ENCODE measurements at regions not wholly inside any gene's neighbourhood (a gene's known extent, or its start where the extent isn't known, plus 50 kb on each side); places are given as distances from the start of the nearest gene placed in this dataset.

- 100% methylated on average over 1 of the region's 2 CpGs for WGBS
- no peak overlapping the region for H3K14ac ChIP-seq (ENCODE audit: low read length in 2 of 2)
These were observed 95.1 kb downstream of the DKK1 start for GRCh38 chr10:52409195-52409594.

GRCh38 chr10:52409928-52410327 lies 95.8 kb downstream of the DKK1 start:
- no peaks in the 10 kb centered on the region for H3K9me3 ChIP-seq (ENCODE audit: control insufficient read depth, low read length)
- no peak overlapping the region for H2AFZ ChIP-seq (ENCODE audit: low read depth, low read length)
- H3K23ac ChIP-seq (ENCODE audit: low read length in 2 of 2), result no peak overlapping the region
- H3K14ac ChIP-seq (ENCODE audit: low read length in 2 of 2), result no peak overlapping the region
- H2AK5ac ChIP-seq (ENCODE audit: low read length, severe bottlenecking), result no peak overlapping the region
- no peak overlapping the region for H2BK12ac ChIP-seq (ENCODE audit: low read length in 2 of 2)
- H3K18ac ChIP-seq (ENCODE audit: low read depth in 1 of 2, low read length in 2 of 2), result no peak overlapping the region
- H3K4me1 ChIP-seq (ENCODE audit: control insufficient read depth, insufficient read depth, low read depth, low read length), result no peaks in the 10 kb centered on the region
- no peak overlapping the region for H3K27ac ChIP-seq (ENCODE audit: low read length, poor library complexity, severe bottlenecking)
- H3K4me2 ChIP-seq (ENCODE audit: low read length, poor library complexity, severe bottlenecking), result no peak overlapping the region
- no peak overlapping the region for H4K91ac ChIP-seq (ENCODE audit: low read length)
- no peak overlapping the region for H4K8ac ChIP-seq (ENCODE audit: low read length)
- 100% methylated on average over 1 of the region's 2 CpGs for WGBS
- H3K79me1 ChIP-seq (replicated peaks; ENCODE audit: low read length, poor library complexity, severe bottlenecking), result no peaks in the 10 kb centered on the region
- no peaks in the 10 kb centered on the region for H3K27me3 ChIP-seq (ENCODE audit: control insufficient read depth in 1 of 2, insufficient read depth in 1 of 2, low read length in 2 of 2)
- no peak for DNase-seq
- H3K36me3 ChIP-seq (ENCODE audit: control insufficient read depth in 1 of 2, insufficient read depth in 2 of 2, low read depth in 1 of 2, low read length in 2 of 2), result no peaks in the 10 kb centered on the region
- H2BK5ac ChIP-seq (ENCODE audit: low read depth, low read length, poor library complexity, severe bottlenecking), result no peak overlapping the region
- no peak overlapping the region for H2BK15ac ChIP-seq (ENCODE audit: low read depth, poor library complexity, severe bottlenecking)
- no peak overlapping the region for H3K4ac ChIP-seq (ENCODE audit: low read depth in 1 of 2, low read length in 2 of 2)
- H2BK120ac ChIP-seq (ENCODE audit: low read depth, low read length), result no peak overlapping the region
- no peak overlapping the region for H3K4me3 ChIP-seq (ENCODE audit: insufficient read depth in 1 of 2, low read depth in 1 of 2, low read length in 2 of 2)
- no peak overlapping the region for H3K9ac ChIP-seq (ENCODE audit: low read length)

More at GRCh38 chr10:52409195-52409594, 95.1 kb downstream of the DKK1 start:
- H3K4ac ChIP-seq (ENCODE audit: low read depth in 1 of 2, low read length in 2 of 2), result no peak overlapping the region
- H4K91ac ChIP-seq (ENCODE audit: low read length), result no peak overlapping the region
- H2BK5ac ChIP-seq (ENCODE audit: low read depth, low read length, poor library complexity, severe bottlenecking), result no peak overlapping the region
- H3K27ac ChIP-seq (ENCODE audit: low read length, poor library complexity, severe bottlenecking), result no peak overlapping the region
- no peak overlapping the region for H3K4me3 ChIP-seq (ENCODE audit: insufficient read depth in 1 of 2, low read depth in 1 of 2, low read length in 2 of 2)
- no peak overlapping the region for H4K8ac ChIP-seq (ENCODE audit: low read length)
- no peaks in the 10 kb centered on the region for H3K9me3 ChIP-seq (ENCODE audit: control insufficient read depth, low read length)
- DNase-seq, result no peak
- H3K23ac ChIP-seq (ENCODE audit: low read length in 2 of 2), result no peak overlapping the region
- no peaks in the 10 kb centered on the region for H3K27me3 ChIP-seq (ENCODE audit: control insufficient read depth in 1 of 2, insufficient read depth in 1 of 2, low read length in 2 of 2)
- H3K79me1 ChIP-seq (replicated peaks; ENCODE audit: low read length, poor library complexity, severe bottlenecking), result no peaks in the 10 kb centered on the region
- no peak overlapping the region for H2BK15ac ChIP-seq (ENCODE audit: low read depth, poor library complexity, severe bottlenecking)
- H3K4me1 ChIP-seq (ENCODE audit: control insufficient read depth, insufficient read depth, low read depth, low read length), result no peaks in the 10 kb centered on the region
- H3K18ac ChIP-seq (ENCODE audit: low read depth in 1 of 2, low read length in 2 of 2), result no peak overlapping the region
- H2AFZ ChIP-seq (ENCODE audit: low read depth, low read length), result no peak overlapping the region
- H2BK120ac ChIP-seq (ENCODE audit: low read depth, low read length), result no peak overlapping the region
- no peak overlapping the region for H3K9ac ChIP-seq (ENCODE audit: low read length)
- H3K4me2 ChIP-seq (ENCODE audit: low read length, poor library complexity, severe bottlenecking), result no peak overlapping the region
- no peaks in the 10 kb centered on the region for H3K36me3 ChIP-seq (ENCODE audit: control insufficient read depth in 1 of 2, insufficient read depth in 2 of 2, low read depth in 1 of 2, low read length in 2 of 2)
- H2AK5ac ChIP-seq (ENCODE audit: low read length, severe bottlenecking), result no peak overlapping the region
- H2BK12ac ChIP-seq (ENCODE audit: low read length in 2 of 2), result no peak overlapping the region

- H3K36me3 ChIP-seq (ENCODE audit: control insufficient read depth in 1 of 2, insufficient read depth in 2 of 2, low read depth in 1 of 2, low read length in 2 of 2), result no peaks in the 10 kb centered on the region
- H3K27me3 ChIP-seq (ENCODE audit: control insufficient read depth in 1 of 2, insufficient read depth in 1 of 2, low read length in 2 of 2), result no peaks in the 10 kb centered on the region
- H4K8ac ChIP-seq (ENCODE audit: low read length), result no peak overlapping the region
- H3K27ac ChIP-seq (ENCODE audit: low read length, poor library complexity, severe bottlenecking), result no peak overlapping the region
- H3K23ac ChIP-seq (ENCODE audit: low read length in 2 of 2), result no peak overlapping the region
- H2AK5ac ChIP-seq (ENCODE audit: low read length, severe bottlenecking), result no peak overlapping the region
- H2BK12ac ChIP-seq (ENCODE audit: low read length in 2 of 2), result no peak overlapping the region
- H2BK120ac ChIP-seq (ENCODE audit: low read depth, low read length), result no peak overlapping the region
- H2BK15ac ChIP-seq (ENCODE audit: low read depth, poor library complexity, severe bottlenecking), result no peak overlapping the region
- H3K4me2 ChIP-seq (ENCODE audit: low read length, poor library complexity, severe bottlenecking), result no peak overlapping the region
- WGBS, result over 99% methylated on average over 8 of the region's 21 CpGs
- H3K18ac ChIP-seq (ENCODE audit: low read depth in 1 of 2, low read length in 2 of 2), result no peak overlapping the region
- H3K4me1 ChIP-seq (ENCODE audit: control insufficient read depth, insufficient read depth, low read depth, low read length), result no peaks in the 10 kb centered on the region
- no peaks in the 10 kb centered on the region for H3K79me1 ChIP-seq (replicated peaks; ENCODE audit: low read length, poor library complexity, severe bottlenecking)
- no peak overlapping the region for H3K9ac ChIP-seq (ENCODE audit: low read length)
- H2BK5ac ChIP-seq (ENCODE audit: low read depth, low read length, poor library complexity, severe bottlenecking), result no peak overlapping the region
- no peaks in the 10 kb centered on the region for H3K9me3 ChIP-seq (ENCODE audit: control insufficient read depth, low read length)
- no peak overlapping the region for H3K4ac ChIP-seq (ENCODE audit: low read depth in 1 of 2, low read length in 2 of 2)
- H2AFZ ChIP-seq (ENCODE audit: low read depth, low read length), result no peak overlapping the region
- H3K14ac ChIP-seq (ENCODE audit: low read length in 2 of 2), result no peak overlapping the region
- no peak overlapping the region for H3K4me3 ChIP-seq (ENCODE audit: insufficient read depth in 1 of 2, low read depth in 1 of 2, low read length in 2 of 2)
- DNase-seq, result no peak
- H4K91ac ChIP-seq (ENCODE audit: low read length), result no peak overlapping the region
These were observed 96.8 kb downstream of the DKK1 start for GRCh38 chr10:52410916-52411315.

GRCh38 chr10:52419281-52419680 lies 105.2 kb downstream of the DKK1 start:
- Histone ChIP-seq H2AK5ac (ENCODE audit: low read length, severe bottlenecking) (no peak overlapping the region), H3K27me3 (ENCODE audit: control insufficient read depth in 1 of 2, insufficient read depth in 1 of 2, low read length in 2 of 2) (no peaks in the 10 kb centered on the region), H3K23ac (ENCODE audit: low read length in 2 of 2) (no peak overlapping the region), H2BK120ac (ENCODE audit: low read depth, low read length) (no peak overlapping the region), H3K79me1 (replicated peaks; ENCODE audit: low read length, poor library complexity, severe bottlenecking) (no peaks in the 10 kb centered on the region), H3K4me1 (ENCODE audit: control insufficient read depth, insufficient read depth, low read depth, low read length) (no peaks in the 10 kb centered on the region), H3K36me3 (ENCODE audit: control insufficient read depth in 1 of 2, insufficient read depth in 2 of 2, low read depth in 1 of 2, low read length in 2 of 2) (no peaks in the 10 kb centered on the region), H3K9ac (ENCODE audit: low read length) (no peak overlapping the region), H2BK15ac (ENCODE audit: low read depth, poor library complexity, severe bottlenecking) (no peak overlapping the region), H2BK5ac (ENCODE audit: low read depth, low read length, poor library complexity, severe bottlenecking) (no peak overlapping the region), H3K4ac (ENCODE audit: low read depth in 1 of 2, low read length in 2 of 2) (no peak overlapping the region), H3K4me2 (ENCODE audit: low read length, poor library complexity, severe bottlenecking) (no peak overlapping the region), H3K18ac (ENCODE audit: low read depth in 1 of 2, low read length in 2 of 2) (no peak overlapping the region), H3K4me3 (ENCODE audit: insufficient read depth in 1 of 2, low read depth in 1 of 2, low read length in 2 of 2) (no peak overlapping the region), H3K14ac (ENCODE audit: low read length in 2 of 2) (no peak overlapping the region), H3K27ac (ENCODE audit: low read length, poor library complexity, severe bottlenecking) (no peak overlapping the region), H2AFZ (ENCODE audit: low read depth, low read length) (no peak overlapping the region), H4K8ac (ENCODE audit: low read length) (no peak overlapping the region), H3K9me3 (ENCODE audit: control insufficient read depth, low read length) (no peaks in the 10 kb centered on the region), H2BK12ac (ENCODE audit: low read length in 2 of 2) (no peak overlapping the region), H4K91ac (ENCODE audit: low read length) (no peak overlapping the region)
- no peak for DNase-seq

Measured in mesenchymal stem cell (in vitro differentiated cells and primary cell).